Dedifferentiated amniotic fluid mesenchymal stem cell (primary cell): ENCODE measurements at regions not wholly inside any gene's neighbourhood (a gene's known extent, or its start where the extent isn't known, plus 50 kb on each side); places are given as distances from the start of the nearest gene placed in this dataset.

Experiments used
- DNase-seq: peaks from one replicate; pipeline ENCODE4 v3.0.0-alpha.2; 2016; ENCODE audit errors: extremely low spot score

- DNase-seq = no peak
Measured at GRCh38 chr5:7955476-7955875, 86.5 kb downstream of the MTRR start.

GRCh38 chr5:7957329-7957728, 88.4 kb downstream of the MTRR start:
- DNase-seq = no peak

- no peak for DNase-seq
Measured at GRCh38 chr5:7960142-7960541, 91.2 kb downstream of the MTRR start.

- DNase-seq = no peak
Measured at GRCh38 chr5:7961540-7961939, 92.6 kb downstream of the MTRR start.

- no peak for DNase-seq
Measured at GRCh38 chr5:7970816-7971215, 101.9 kb downstream of the MTRR start.

GRCh38 chr5:7976411-7977190, 107.7 kb downstream of the MTRR start:
- no peak for DNase-seq

- DNase-seq = no peak
Measured at GRCh38 chr5:7978114-7978513, 109.2 kb downstream of the MTRR start.

- no peak for DNase-seq
Measured at GRCh38 chr5:7978991-7979390, 110.0 kb downstream of the MTRR start.

GRCh38 chr5:7980881-7981280, 111.9 kb downstream of the MTRR start:
- no peak for DNase-seq

- DNase-seq = no peak
Measured at GRCh38 chr5:7983433-7983832, 114.5 kb downstream of the MTRR start.

- DNase-seq = no peak
Measured at GRCh38 chr5:7991125-7991821, 122.3 kb downstream of the MTRR start.

GRCh38 chr5:7995688-7996294, 126.8 kb downstream of the MTRR start:
- DNase-seq = no peak

GRCh38 chr5:8005416-8005815, 136.5 kb downstream of the MTRR start:
- DNase-seq = no peak

- no peak for DNase-seq
Measured at GRCh38 chr5:8012131-8012977, 143.4 kb downstream of the MTRR start.

GRCh38 chr5:8013948-8014710, 145.2 kb downstream of the MTRR start:
- DNase-seq = no peak

GRCh38 chr5:8019719-8020218, 150.8 kb downstream of the MTRR start:
- no peak for DNase-seq

- DNase-seq = no peak
Measured at GRCh38 chr5:8020861-8021514, 152.0 kb downstream of the MTRR start.

- no peak for DNase-seq
Measured at GRCh38 chr5:8028243-8028642, 159.3 kb downstream of the MTRR start.

GRCh38 chr5:8033261-8033660, 164.3 kb downstream of the MTRR start:
- no peak for DNase-seq

GRCh38 chr5:8034852-8035251, 165.9 kb downstream of the MTRR start:
- no peak for DNase-seq

- DNase-seq = no peak
Measured at GRCh38 chr5:8048920-8049319, 180.0 kb downstream of the MTRR start.
